Choroid plexus epithelial cell (primary cell): ENCODE measurements at regions not wholly inside any gene's neighbourhood (a gene's known extent, or its start where the extent isn't known, plus 50 kb on each side); places are given as distances from the start of the nearest gene placed in this dataset.

Experiments used
- DNase-seq: peaks from one replicate; pipeline ENCODE4 v3.0.0-alpha.2; 2010; ENCODE audit warnings: low read depth
- H3K4me3 ChIP-seq: 2 replicates; pipeline ENCODE4 v1.5.1; 2011; ENCODE audit warnings: low read depth, mild to moderate bottlenecking, control low read depth, low read length, moderate library complexity
- TF ChIP-seq, protein P1 (sequence below): conservative IDR thresholded peaks from 2 replicates; pipeline ENCODE4 v1.5.1; 2011; ENCODE audit warnings: low read depth, mild to moderate bottlenecking, control low read depth, inconsistent platforms, low read length, moderate library complexity

DNA sequence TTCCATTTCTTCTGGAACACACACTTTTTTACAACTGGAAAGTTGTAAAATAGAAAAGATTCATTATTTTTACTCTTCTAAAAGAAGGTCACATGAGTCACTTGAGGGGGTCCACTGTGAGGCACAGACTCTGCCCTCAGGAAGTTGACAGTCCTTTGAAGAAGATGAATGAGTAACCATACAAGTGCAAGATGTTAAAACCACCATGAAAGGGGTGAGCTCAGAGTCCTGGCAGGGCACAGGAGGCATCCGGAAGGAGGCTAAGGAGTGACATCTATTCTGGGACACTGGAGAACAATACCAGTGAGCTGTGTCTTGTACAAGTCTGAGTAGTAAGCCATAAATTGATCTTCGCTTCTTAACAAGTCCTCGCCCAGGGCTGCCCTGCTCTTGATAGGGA lies 126.0 kb upstream of the FRMD6 start:
- no peak for DNase-seq
- no peak overlapping the region for H3K4me3 ChIP-seq
- TF ChIP-seq, protein P1, sequence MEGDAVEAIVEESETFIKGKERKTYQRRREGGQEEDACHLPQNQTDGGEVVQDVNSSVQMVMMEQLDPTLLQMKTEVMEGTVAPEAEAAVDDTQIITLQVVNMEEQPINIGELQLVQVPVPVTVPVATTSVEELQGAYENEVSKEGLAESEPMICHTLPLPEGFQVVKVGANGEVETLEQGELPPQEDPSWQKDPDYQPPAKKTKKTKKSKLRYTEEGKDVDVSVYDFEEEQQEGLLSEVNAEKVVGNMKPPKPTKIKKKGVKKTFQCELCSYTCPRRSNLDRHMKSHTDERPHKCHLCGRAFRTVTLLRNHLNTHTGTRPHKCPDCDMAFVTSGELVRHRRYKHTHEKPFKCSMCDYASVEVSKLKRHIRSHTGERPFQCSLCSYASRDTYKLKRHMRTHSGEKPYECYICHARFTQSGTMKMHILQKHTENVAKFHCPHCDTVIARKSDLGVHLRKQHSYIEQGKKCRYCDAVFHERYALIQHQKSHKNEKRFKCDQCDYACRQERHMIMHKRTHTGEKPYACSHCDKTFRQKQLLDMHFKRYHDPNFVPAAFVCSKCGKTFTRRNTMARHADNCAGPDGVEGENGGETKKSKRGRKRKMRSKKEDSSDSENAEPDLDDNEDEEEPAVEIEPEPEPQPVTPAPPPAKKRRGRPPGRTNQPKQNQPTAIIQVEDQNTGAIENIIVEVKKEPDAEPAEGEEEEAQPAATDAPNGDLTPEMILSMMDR = no peak

DNA sequence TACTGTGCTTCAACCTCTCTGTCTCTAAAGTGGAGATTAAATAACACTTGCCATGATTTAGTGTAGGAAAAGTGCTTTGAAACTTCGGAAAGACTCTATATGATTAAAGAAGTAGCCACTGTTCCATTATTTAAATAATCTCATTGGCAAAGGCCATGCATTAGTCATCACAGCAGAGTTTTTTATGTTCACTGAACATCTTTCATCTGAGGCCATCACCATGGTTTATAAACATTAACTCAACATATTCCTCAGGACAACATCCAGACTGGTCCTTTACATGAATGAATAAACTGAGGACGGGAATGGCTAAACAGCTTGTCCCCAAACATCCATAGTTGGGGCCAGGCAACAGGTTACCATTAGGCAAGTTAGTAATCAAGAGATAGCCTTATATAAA lies 124.6 kb upstream of the FRMD6 start:
- TF ChIP-seq, protein P1 = no peak
- DNase-seq = peak; percentile 77
- H3K4me3 ChIP-seq = no peak overlapping the region

DNA sequence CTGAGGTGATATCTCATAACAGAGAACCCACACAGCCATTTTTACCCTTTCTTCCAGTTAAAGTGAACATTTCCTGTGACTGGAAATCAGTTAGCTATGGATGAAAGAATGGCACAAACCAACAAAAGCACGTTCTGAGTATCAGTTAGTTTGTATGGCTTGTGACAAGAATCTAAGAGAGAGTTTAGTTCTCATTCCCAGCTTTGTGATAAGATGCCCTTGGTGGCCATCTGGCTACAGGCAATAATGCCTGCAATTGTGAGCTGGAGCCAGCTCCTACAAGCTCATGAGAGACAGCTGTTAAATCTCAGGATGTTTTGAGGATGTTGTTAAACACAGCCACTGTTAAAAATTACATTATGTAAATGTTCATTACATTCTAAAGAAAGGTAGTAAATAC lies 122.0 kb upstream of the FRMD6 start:
- TF ChIP-seq, protein P1 = no peak
- H3K4me3 ChIP-seq = no peak overlapping the region
- DNase-seq = no peak

DNA sequence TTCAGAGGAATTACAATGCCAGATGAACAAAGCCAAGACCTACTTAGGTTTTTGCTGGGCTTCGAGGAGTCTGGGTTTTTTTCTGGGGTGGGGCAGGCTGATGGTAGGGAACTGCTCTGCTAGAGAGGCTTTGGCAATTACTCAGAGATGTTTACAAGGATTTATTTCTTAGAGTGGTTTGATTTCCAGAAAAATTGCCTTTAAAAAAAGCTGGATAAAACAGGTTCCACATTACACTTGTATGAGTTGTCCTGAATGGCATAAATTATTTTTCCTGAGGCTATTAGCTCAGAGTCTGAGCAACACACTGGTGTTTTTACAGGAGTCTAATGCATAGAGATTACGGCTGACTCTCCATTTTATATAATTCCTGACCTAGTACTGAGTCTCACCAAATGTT lies 118.5 kb upstream of the FRMD6 start:
- H3K4me3 ChIP-seq = no peak overlapping the region
- TF ChIP-seq, protein P1 = no peak
- no peak for DNase-seq

DNA sequence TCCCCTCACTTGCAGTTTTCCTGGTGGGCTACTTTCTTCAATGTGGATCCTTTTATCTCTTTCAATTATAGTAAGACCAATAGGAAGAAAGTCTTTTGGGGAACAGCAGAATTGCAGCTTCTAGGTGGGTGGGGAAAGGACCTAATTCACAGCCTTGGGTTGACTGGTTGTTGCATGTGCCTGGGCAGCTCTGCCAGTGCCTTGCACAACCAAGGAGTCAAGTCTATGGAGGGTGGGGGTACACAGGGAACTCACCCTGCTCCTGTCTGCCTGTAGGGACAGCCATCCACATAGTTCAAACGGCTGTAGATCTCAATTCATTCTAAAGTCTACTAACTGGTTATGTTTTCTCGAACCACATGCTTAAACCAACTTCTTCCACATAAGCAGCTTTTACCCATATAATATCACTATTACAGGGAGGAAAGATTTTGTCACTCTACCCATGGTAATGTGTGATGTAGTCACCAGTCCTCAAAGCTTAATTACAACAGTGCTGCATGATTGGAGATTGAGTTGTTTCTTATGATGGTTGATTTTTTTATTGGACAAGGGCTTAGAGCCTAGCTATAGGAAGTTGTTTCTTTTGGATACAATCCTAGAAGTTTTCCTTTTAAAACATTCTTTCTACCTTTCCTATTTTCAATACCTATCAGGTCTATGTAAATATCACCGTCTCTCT lies 117.7 kb upstream of the FRMD6 start:
- no peak for DNase-seq
- TF ChIP-seq, protein P1 = no peak
- H3K4me3 ChIP-seq = no peak overlapping the region

DNA sequence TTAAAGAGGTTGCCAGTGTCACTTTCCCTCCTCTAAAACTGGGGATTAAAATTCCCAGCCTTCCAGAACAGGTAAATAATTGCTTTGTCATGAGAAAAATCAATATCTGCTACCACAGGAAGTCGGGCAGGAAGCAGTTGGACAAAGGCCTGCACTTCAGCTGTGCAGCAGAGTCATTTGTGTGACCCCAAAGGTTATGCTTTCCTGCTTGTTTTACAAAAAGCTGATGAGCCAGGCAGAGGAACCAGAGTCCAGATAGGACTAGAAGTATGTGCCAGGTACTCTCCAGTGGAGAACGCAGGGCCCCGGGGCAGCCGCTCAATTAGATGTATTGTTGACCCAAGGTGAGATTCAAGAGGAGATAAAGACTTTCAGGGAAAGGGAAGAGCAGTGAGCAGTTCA lies 117.1 kb upstream of the FRMD6 start:
- DNase-seq = peak; percentile 62
- TF ChIP-seq, protein P1 = no peak
- no peak overlapping the region for H3K4me3 ChIP-seq

DNA sequence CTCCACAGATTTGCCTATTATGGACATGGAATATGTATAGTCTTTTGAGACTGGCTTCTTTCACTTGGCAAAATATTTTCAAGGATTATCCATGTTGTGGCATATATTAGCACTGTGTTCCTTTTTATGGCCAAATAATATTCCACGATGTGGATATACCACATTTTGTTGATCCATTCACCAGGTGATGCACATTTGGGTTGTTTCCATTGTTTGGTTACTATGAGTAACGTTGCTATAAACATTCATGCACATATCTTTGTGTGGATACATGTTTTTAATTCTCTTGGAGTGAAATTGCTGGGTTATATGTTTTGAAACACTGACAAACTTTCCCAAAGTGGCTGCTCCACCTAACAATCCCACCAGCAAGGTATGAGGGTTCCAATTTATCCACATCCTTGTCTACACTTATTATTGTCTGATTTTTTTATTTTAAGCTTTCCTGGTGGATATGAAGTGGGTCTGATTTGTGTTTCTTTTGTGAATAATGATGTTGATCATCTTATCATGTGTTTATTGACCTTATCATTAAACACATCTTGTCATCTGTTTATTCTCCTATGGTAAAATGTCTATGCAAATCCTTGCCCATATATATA lies 116.2 kb upstream of the FRMD6 start:
- no peak for DNase-seq
- no peak overlapping the region for H3K4me3 ChIP-seq
- TF ChIP-seq, protein P1 = no peak
